ENCODE measurements at regions not wholly inside any gene's neighbourhood (a gene's known extent, or its start where the extent isn't known, plus 50 kb on each side); places are given as distances from the start of the nearest gene placed in this dataset.

- no peak for TF ChIP-seq CTCF (IDR thresholded peaks at IDR 0.05; ENCODE audit: poor library complexity)
- no peak for TF ChIP-seq EZH2 (IDR thresholded peaks at IDR 0.05; ENCODE audit: borderline replicate concordance)
Measured at GRCh38 chr20:40926928-40927327, 101.7 kb upstream of the TOP1 start.

Data from hepatocyte (in vitro differentiated cells).